GM23338 (cell line): ENCODE measurements at regions not wholly inside any gene's neighbourhood (a gene's known extent, or its start where the extent isn't known, plus 50 kb on each side); places are given as distances from the start of the nearest gene placed in this dataset.

Experiments
- ATAC-seq: fragments of 200-7000 bp; cut with Tn5 transposase; 3 replicates; pipeline ENCODE4 v1.9.1; 2020
- DNase-seq: peaks from one replicate; pipeline ENCODE4 v3.0.0-alpha.2; 2015; ENCODE audit warnings: low spot score
- H2AFZ ChIP-seq: fragments of 200-600 bp; sonication (generic); 2 replicates; pipeline ENCODE4 v1.8.0; 2016; ENCODE audit warnings: antibody characterized with exemption, mild to moderate bottlenecking, moderate library complexity
- H3F3A ChIP-seq: fragments of 200-600 bp; sonication (generic); replicated peaks from 2 replicates; pipeline ENCODE4 v1.8.0; 2017; ENCODE audit warnings: antibody characterized with exemption, mixed run types, low read depth
- H3K27ac ChIP-seq: fragments of 200-600 bp; sonication (generic); 2 replicates; pipeline ENCODE4 v1.6.1; 2016; ENCODE audit warnings: low read depth
- H3K27me3 ChIP-seq: fragments of 200-600 bp; sonication (generic); 2 replicates; pipeline ENCODE4 v1.8.0; 2016; ENCODE audit warnings: mild to moderate bottlenecking, mixed run types, moderate library complexity; ENCODE audit not compliant: insufficient read depth
- H3K36me3 ChIP-seq: fragments of 200-600 bp; sonication (generic); 2 replicates; pipeline ENCODE4 v1.8.0; 2016; ENCODE audit warnings: mild to moderate bottlenecking; ENCODE audit not compliant: insufficient read depth
- H3K4me1 ChIP-seq: fragments of 200-600 bp; sonication (generic); 2 replicates; pipeline ENCODE4 v1.8.0; 2016; ENCODE audit warnings: mild to moderate bottlenecking, moderate library complexity; ENCODE audit not compliant: insufficient read depth
- H3K4me2 ChIP-seq: fragments of 200-600 bp; sonication (generic); 2 replicates; pipeline ENCODE4 v1.7.1; 2017; ENCODE audit warnings: mixed run types
- H3K4me3 ChIP-seq: fragments of 200-600 bp; sonication (generic); 2 replicates; pipeline ENCODE4 v1.6.1; 2016; ENCODE audit warnings: mixed run types
- H3K79me2 ChIP-seq: fragments of 200-600 bp; sonication (generic); replicated peaks from 2 replicates; pipeline ENCODE4 v1.8.0; 2017; ENCODE audit warnings: mild to moderate bottlenecking; ENCODE audit not compliant: insufficient read depth
- H3K9me2 ChIP-seq: fragments of 200-600 bp; sonication (generic); 2 replicates; pipeline ENCODE4 v1.8.0; 2017; ENCODE audit not compliant: insufficient read depth
- H4K20me1 ChIP-seq: fragments of 200-600 bp; sonication (generic); replicated peaks from 2 replicates; pipeline ENCODE4 v1.8.0; 2017; ENCODE audit warnings: mild to moderate bottlenecking; ENCODE audit not compliant: insufficient read depth
- H3K27ac Mint-ChIP-seq: 2 replicates; pipeline ENCODE4 v1.8.0; 2020; ENCODE audit warnings: inconsistent platforms, mild to moderate bottlenecking, moderate library complexity, mixed read lengths
- H3K27me3 Mint-ChIP-seq: 3 replicates; pipeline ENCODE4 v1.8.0; 2022; ENCODE audit warnings: low read depth, mild to moderate bottlenecking, moderate library complexity, mixed read lengths, inconsistent platforms; ENCODE audit not compliant: insufficient read depth, poor library complexity
- H3K36me3 Mint-ChIP-seq: 3 replicates; pipeline ENCODE4 v1.8.0; 2021; ENCODE audit warnings: low read depth, mild to moderate bottlenecking, inconsistent platforms, moderate library complexity, mixed read lengths
- H3K4me1 Mint-ChIP-seq: 3 replicates; pipeline ENCODE4 v1.8.0; 2020; ENCODE audit warnings: mild to moderate bottlenecking, inconsistent platforms, mixed read lengths
- H3K4me3 Mint-ChIP-seq: 3 replicates; pipeline ENCODE4 v1.8.0; 2021; ENCODE audit warnings: moderate library complexity, mild to moderate bottlenecking, inconsistent platforms, mixed read lengths
- H3K9me3 Mint-ChIP-seq: 3 replicates; pipeline ENCODE4 v1.8.0; 2020; ENCODE audit warnings: moderate library complexity, mild to moderate bottlenecking, inconsistent platforms, mixed read lengths
- CREB1 ChIP-seq: fragments of 250-450 bp; sonication (Bioruptor Pico); IDR thresholded peaks from 2 replicates; pipeline ENCODE4 v1.5.0; 2020; ENCODE audit warnings: low read depth, mild to moderate bottlenecking, moderate library complexity
- EZH2 ChIP-seq: fragments of 200-600 bp; sonication (generic); IDR thresholded peaks from one replicate; pipeline ENCODE4 v1.8.0; 2017; ENCODE audit warnings: antibody characterized with exemption, mild to moderate bottlenecking, low read depth; ENCODE audit not compliant: unreplicated experiment
- EZH2phosphoT487 ChIP-seq: fragments of 200-600 bp; sonication (generic); IDR thresholded peaks from one replicate; pipeline ENCODE4 v1.8.1; 2018; ENCODE audit warnings: antibody characterized with exemption; ENCODE audit not compliant: unreplicated experiment
- JUNB ChIP-seq: IDR thresholded peaks from one replicate; pipeline ENCODE4 v1.6.1; 2016; ENCODE audit warnings: antibody characterized with exemption; ENCODE audit not compliant: unreplicated experiment
- NANOG ChIP-seq: IDR thresholded peaks from 2 replicates; pipeline ENCODE4 v1.6.1; 2016; ENCODE audit warnings: antibody characterized with exemption, borderline replicate concordance
- POLR2AphosphoS5 ChIP-seq: IDR thresholded peaks from 2 replicates; pipeline ENCODE4 v1.6.1; 2016; ENCODE audit warnings: antibody characterized with exemption, low read depth
- STAT1 ChIP-seq: IDR thresholded peaks from one replicate; pipeline ENCODE4 v1.6.1; 2016; ENCODE audit warnings: antibody characterized with exemption; ENCODE audit not compliant: unreplicated experiment
- ZNF114 ChIP-seq: fragments of 250-450 bp; sonication (Bioruptor Pico); IDR thresholded peaks from 2 replicates; pipeline ENCODE4 v1.5.0; 2020; ENCODE audit warnings: mild to moderate bottlenecking, moderate library complexity
- ZNF331 ChIP-seq: fragments of 250-450 bp; sonication (Bioruptor Pico); IDR thresholded peaks from 2 replicates; pipeline ENCODE4 v1.5.0; 2020; ENCODE audit warnings: low read depth, mild to moderate bottlenecking, moderate library complexity
- TF ChIP-seq, protein P1 (sequence below): IDR thresholded peaks from one replicate; pipeline ENCODE4 v1.6.1; 2018; ENCODE audit warnings: antibody characterized with exemption; ENCODE audit not compliant: unreplicated experiment
- TF ChIP-seq, protein P2 (sequence below), 2 experiments: fragments of 200-600 bp in 1 of 2; sonication (generic) in 1 of 2; conservative IDR thresholded peaks; 2 replicates each; pipeline versions ENCODE4 v1.5.1 to v1.6.1; 2016 to 2017; ENCODE audit warnings: antibody characterized with exemption in 2 of 2, low read depth in 2 of 2, mild to moderate bottlenecking in 2 of 2, moderate library complexity in 1 of 2
- TF ChIP-seq, protein P3 (sequence below): IDR thresholded peaks from 2 replicates; pipeline ENCODE4 v1.6.1; 2016; ENCODE audit warnings: antibody characterized with exemption
- TF ChIP-seq, protein P4 (sequence below): fragments of 250-450 bp; sonication (Bioruptor Pico); IDR thresholded peaks from 2 replicates; pipeline ENCODE4 v1.5.0; 2020; ENCODE audit warnings: mild to moderate bottlenecking, moderate library complexity

DNA sequence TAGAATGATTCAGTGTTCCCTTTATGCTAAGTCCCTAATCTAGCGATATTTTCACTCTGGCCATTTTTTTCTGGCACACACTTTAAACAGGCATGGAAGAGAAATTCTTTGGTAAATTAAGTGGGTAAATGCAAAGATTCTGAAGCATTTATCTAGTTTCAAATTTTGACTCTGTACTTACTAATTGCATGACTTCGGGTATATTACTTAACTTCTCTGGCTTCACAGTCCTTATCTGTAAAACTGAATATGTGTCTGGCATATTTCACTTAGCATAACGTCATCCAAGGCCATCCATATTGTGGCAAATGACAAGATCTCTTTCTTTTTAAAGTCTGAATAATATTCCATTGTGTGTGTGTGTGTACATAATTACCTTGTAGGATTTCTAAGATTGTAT is 114.5 kb downstream of the MBL2 start:
- no peak overlapping the region for H2AFZ ChIP-seq
- H3K4me3 ChIP-seq: no peak overlapping the region
- no peaks in the 10 kb centered on the region for H3K27me3 ChIP-seq
- ATAC-seq: no peak
- Mint-ChIP-seq H3K9me3 (no peaks in the 10 kb centered on the region), H3K27ac (no peak overlapping the region), H3K4me1 (peaks cover 14% of the 10 kb centered on the region), H3K27me3 (no peaks in the 10 kb centered on the region), H3K4me3 (no peak overlapping the region), H3K36me3 (no peaks in the 10 kb centered on the region)
- no peaks in the 10 kb centered on the region for H4K20me1 ChIP-seq
- H3F3A ChIP-seq: no peaks in the 10 kb centered on the region
- peaks cover 9% of the 10 kb centered on the region for H3K4me1 ChIP-seq
- TF ChIP-seq, protein P1, sequence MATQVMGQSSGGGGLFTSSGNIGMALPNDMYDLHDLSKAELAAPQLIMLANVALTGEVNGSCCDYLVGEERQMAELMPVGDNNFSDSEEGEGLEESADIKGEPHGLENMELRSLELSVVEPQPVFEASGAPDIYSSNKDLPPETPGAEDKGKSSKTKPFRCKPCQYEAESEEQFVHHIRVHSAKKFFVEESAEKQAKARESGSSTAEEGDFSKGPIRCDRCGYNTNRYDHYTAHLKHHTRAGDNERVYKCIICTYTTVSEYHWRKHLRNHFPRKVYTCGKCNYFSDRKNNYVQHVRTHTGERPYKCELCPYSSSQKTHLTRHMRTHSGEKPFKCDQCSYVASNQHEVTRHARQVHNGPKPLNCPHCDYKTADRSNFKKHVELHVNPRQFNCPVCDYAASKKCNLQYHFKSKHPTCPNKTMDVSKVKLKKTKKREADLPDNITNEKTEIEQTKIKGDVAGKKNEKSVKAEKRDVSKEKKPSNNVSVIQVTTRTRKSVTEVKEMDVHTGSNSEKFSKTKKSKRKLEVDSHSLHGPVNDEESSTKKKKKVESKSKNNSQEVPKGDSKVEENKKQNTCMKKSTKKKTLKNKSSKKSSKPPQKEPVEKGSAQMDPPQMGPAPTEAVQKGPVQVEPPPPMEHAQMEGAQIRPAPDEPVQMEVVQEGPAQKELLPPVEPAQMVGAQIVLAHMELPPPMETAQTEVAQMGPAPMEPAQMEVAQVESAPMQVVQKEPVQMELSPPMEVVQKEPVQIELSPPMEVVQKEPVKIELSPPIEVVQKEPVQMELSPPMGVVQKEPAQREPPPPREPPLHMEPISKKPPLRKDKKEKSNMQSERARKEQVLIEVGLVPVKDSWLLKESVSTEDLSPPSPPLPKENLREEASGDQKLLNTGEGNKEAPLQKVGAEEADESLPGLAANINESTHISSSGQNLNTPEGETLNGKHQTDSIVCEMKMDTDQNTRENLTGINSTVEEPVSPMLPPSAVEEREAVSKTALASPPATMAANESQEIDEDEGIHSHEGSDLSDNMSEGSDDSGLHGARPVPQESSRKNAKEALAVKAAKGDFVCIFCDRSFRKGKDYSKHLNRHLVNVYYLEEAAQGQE: no peak
- TF ChIP-seq EZH2phosphoT487: no peak
- no peak for TF ChIP-seq POLR2AphosphoS5
- TF ChIP-seq, protein P2, sequence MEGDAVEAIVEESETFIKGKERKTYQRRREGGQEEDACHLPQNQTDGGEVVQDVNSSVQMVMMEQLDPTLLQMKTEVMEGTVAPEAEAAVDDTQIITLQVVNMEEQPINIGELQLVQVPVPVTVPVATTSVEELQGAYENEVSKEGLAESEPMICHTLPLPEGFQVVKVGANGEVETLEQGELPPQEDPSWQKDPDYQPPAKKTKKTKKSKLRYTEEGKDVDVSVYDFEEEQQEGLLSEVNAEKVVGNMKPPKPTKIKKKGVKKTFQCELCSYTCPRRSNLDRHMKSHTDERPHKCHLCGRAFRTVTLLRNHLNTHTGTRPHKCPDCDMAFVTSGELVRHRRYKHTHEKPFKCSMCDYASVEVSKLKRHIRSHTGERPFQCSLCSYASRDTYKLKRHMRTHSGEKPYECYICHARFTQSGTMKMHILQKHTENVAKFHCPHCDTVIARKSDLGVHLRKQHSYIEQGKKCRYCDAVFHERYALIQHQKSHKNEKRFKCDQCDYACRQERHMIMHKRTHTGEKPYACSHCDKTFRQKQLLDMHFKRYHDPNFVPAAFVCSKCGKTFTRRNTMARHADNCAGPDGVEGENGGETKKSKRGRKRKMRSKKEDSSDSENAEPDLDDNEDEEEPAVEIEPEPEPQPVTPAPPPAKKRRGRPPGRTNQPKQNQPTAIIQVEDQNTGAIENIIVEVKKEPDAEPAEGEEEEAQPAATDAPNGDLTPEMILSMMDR (conservative IDR thresholded peaks at IDR 0.05; ENCODE audit: low read depth in 2 of 2): no peak
- no peak for TF ChIP-seq ZNF114 (CRISPR knock-in tag)
- TF ChIP-seq STAT1: no peak
- TF ChIP-seq, protein P3, sequence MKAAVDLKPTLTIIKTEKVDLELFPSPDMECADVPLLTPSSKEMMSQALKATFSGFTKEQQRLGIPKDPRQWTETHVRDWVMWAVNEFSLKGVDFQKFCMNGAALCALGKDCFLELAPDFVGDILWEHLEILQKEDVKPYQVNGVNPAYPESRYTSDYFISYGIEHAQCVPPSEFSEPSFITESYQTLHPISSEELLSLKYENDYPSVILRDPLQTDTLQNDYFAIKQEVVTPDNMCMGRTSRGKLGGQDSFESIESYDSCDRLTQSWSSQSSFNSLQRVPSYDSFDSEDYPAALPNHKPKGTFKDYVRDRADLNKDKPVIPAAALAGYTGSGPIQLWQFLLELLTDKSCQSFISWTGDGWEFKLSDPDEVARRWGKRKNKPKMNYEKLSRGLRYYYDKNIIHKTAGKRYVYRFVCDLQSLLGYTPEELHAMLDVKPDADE: no peak
- TF ChIP-seq NANOG: no peak
- no peak for TF ChIP-seq JUNB
- no peak for TF ChIP-seq CREB1
- TF ChIP-seq, protein P4, sequence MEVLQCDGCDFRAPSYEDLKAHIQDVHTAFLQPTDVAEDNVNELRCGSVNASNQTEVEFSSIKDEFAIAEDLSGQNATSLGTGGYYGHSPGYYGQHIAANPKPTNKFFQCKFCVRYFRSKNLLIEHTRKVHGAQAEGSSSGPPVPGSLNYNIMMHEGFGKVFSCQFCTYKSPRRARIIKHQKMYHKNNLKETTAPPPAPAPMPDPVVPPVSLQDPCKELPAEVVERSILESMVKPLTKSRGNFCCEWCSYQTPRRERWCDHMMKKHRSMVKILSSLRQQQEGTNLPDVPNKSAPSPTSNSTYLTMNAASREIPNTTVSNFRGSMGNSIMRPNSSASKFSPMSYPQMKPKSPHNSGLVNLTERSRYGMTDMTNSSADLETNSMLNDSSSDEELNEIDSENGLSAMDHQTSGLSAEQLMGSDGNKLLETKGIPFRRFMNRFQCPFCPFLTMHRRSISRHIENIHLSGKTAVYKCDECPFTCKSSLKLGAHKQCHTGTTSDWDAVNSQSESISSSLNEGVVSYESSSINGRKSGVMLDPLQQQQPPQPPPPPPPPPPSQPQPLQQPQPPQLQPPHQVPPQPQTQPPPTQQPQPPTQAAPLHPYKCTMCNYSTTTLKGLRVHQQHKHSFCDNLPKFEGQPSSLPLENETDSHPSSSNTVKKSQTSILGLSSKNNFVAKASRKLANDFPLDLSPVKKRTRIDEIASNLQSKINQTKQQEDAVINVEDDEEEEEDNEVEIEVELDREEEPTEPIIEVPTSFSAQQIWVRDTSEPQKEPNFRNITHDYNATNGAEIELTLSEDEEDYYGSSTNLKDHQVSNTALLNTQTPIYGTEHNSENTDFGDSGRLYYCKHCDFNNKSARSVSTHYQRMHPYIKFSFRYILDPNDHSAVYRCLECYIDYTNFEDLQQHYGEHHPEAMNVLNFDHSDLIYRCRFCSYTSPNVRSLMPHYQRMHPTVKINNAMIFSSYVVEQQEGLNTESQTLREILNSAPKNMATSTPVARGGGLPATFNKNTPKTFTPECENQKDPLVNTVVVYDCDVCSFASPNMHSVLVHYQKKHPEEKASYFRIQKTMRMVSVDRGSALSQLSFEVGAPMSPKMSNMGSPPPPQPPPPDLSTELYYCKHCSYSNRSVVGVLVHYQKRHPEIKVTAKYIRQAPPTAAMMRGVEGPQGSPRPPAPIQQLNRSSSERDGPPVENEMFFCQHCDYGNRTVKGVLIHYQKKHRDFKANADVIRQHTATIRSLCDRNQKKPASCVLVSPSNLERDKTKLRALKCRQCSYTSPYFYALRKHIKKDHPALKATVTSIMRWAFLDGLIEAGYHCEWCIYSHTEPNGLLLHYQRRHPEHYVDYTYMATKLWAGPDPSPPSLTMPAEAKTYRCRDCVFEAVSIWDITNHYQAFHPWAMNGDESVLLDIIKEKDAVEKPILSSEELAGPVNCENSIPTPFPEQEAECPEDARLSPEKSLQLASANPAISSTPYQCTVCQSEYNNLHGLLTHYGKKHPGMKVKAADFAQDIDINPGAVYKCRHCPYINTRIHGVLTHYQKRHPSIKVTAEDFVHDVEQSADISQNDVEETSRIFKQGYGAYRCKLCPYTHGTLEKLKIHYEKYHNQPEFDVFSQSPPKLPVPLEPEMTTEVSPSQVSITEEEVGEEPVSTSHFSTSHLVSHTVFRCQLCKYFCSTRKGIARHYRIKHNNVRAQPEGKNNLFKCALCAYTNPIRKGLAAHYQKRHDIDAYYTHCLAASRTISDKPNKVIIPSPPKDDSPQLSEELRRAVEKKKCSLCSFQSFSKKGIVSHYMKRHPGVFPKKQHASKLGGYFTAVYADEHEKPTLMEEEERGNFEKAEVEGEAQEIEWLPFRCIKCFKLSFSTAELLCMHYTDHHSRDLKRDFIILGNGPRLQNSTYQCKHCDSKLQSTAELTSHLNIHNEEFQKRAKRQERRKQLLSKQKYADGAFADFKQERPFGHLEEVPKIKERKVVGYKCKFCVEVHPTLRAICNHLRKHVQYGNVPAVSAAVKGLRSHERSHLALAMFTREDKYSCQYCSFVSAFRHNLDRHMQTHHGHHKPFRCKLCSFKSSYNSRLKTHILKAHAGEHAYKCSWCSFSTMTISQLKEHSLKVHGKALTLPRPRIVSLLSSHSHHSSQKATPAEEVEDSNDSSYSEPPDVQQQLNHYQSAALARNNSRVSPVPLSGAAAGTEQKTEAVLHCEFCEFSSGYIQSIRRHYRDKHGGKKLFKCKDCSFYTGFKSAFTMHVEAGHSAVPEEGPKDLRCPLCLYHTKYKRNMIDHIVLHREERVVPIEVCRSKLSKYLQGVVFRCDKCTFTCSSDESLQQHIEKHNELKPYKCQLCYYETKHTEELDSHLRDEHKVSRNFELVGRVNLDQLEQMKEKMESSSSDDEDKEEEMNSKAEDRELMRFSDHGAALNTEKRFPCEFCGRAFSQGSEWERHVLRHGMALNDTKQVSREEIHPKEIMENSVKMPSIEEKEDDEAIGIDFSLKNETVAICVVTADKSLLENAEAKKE (CRISPR knock-in tag): no peak
- no peak for TF ChIP-seq ZNF331
- no peak for TF ChIP-seq EZH2
- no peak for DNase-seq
- H3K9me2 ChIP-seq: no peaks in the 10 kb centered on the region
- no peaks in the 10 kb centered on the region for H3K79me2 ChIP-seq
- no peaks in the 10 kb centered on the region for H3K36me3 ChIP-seq
- H3K4me2 ChIP-seq: no peak overlapping the region
- no peak overlapping the region for H3K27ac ChIP-seq
